Activated effector memory CD4-positive, alpha-beta T cell treated with anti-CD3 and anti-CD28 coated beads, Interleukin-2, amount 50 U/mL, for 16 hours (primary cell): ENCODE measurements at regions not wholly inside any gene's neighbourhood (a gene's known extent, or its start where the extent isn't known, plus 50 kb on each side); places are given as distances from the start of the nearest gene placed in this dataset.

ENCODE experiments used
- DNase-seq: peaks from one replicate; pipeline ENCODE4 v3.0.0-alpha.2; 2020

- DNase-seq, result no peak
Observed at GRCh38 chr2:12300019-12300602, 416.6 kb upstream of the TRIB2 start.

- no peak for DNase-seq
Observed at GRCh38 chr2:12300927-12301326, 415.8 kb upstream of the TRIB2 start.

DNA sequence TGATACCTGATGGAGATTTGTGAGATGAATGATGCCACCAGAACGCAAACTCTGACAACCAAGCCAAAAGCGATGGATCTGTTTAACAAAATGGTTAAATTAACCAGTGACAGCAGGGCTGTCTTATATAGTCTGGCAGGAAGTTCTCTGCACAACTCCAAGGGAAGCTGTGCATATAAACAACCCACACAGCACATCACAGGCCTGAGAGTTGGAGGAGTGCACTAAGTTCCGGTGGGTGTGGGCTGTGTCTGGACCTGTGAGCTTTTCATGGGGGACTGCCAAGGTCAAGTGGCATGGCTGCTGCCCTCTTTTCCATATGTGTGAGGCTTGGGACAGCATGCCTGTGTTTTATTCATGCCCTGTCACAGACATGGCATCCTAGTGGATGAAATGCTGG is 414.6 kb upstream of the TRIB2 start:
- no peak for DNase-seq

- no peak for DNase-seq
Observed at GRCh38 chr2:12302691-12303090, 414.0 kb upstream of the TRIB2 start.

DNA sequence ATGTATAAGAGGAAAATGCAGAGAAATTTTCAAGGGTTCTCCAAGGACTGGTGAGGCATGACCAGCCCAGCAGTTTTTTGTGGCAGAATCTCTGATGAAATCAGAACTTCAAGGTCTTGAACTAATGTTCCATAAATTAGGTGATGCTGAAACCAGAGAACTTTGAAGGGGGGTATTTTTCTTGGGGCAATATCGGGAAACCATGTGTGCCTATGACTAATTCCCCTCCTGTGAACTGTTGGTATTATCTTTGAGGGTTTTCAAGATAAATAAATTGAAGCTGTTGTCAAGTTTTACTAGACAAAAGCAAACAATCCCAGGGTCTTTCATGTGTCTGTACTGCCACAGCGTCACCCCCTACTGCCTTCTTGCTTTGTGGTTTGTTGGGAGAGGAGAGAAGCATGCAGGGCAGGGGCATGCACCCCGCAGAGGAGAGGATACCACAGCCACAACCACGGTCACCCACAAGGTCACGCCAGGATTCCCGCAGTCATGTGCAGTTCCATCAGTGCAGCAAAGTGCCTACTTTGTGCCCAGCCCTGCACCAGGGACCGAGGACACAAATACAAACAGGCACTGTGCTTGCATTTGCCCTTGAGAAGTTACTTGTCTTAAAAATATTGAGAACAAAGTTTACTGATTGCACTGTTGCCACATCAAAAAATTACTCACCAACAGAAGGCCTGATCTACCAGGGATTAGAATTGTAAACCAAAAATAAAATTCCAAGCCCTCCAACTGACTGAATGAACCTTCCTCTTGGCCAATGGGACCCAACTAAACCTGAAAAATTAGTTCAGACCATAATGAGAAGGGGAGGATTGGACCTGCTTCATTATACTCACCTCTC is 413.3 kb upstream of the TRIB2 start:
- no peak for DNase-seq

DNA sequence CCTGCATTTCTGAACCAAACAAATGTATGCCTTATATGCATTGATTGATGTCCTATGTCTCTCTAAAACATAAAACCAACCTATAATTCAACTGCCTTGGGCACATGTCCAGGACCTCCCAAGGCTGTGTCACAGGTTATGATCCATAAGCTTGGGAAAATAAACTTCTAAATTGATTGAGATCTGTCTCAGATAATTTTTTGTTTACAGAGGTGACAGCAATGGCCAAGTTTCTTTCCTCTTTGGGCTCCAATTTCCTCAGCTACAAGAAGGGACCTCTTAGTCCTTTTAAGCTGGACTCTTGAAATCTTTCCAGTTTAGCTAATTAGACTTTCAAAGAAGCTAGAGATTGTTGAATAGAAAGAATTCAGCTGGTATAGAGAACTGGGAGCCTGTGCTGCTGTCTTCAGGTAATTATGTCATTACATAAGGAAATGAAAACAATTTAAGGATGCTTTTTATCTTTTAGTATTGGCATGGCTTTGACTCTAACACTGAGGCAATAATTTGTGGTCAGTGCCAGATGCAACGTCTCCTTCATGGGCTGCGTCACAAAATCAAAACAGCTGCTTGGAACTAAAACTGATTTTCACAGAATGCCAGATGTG is 412.1 kb upstream of the TRIB2 start:
- no peak for DNase-seq

- no peak for DNase-seq
Observed at GRCh38 chr2:12305931-12306330, 410.8 kb upstream of the TRIB2 start.

DNA sequence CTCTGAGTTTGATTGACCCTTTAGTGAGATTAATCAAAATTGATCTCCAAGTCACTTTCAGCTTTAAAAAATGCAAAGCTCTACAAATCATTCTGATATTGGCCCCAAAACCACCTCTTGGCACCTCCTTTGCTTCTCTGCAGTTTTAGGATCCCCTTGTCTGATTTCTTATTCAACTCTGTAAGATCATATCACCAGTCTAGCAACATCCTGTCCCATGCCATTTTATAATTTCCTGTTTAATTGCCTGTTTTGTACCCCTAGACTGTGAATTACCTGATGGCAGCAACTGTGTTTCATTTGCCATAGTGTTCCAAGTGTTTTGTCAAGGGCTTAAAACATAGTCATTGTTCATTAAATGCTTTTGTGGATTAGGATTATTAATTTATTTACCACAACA is 406.3 kb upstream of the TRIB2 start:
- no peak for DNase-seq

DNA sequence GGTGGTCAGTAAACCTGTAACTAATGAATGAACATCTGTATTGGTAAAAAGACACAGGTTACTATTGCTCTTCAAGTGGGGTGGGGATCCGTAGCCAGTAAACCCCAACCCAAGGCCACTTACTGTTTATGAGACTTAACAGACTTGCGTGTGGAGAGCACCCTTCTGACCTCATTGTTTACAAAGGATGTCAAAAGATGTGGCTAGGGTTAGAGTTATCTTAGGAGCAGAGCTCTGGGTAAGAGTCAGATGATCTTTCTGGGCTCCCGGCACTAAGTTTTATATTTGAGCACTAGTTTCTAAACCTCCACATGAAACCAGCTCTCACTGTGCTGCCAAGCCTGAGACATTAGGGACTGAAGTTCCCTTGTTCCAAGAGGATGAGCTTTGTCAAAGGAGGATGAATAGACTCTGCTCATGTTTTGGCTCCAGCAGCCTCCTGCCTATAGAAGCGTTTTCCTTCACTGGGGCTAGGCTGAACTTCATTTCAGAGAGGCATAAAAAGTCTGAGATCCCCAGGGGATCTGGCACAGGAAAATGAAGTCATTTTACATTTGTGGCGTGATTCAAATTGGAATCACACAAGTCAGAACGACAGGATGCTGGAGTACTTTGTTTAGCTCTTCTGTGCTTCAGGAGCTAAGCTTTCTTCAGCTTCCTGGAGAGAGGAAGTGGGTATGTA is 403.1 kb upstream of the TRIB2 start:
- DNase-seq, result no peak

GRCh38 chr2:12314127-12314760 is 402.5 kb upstream of the TRIB2 start:
- no peak for DNase-seq

DNA sequence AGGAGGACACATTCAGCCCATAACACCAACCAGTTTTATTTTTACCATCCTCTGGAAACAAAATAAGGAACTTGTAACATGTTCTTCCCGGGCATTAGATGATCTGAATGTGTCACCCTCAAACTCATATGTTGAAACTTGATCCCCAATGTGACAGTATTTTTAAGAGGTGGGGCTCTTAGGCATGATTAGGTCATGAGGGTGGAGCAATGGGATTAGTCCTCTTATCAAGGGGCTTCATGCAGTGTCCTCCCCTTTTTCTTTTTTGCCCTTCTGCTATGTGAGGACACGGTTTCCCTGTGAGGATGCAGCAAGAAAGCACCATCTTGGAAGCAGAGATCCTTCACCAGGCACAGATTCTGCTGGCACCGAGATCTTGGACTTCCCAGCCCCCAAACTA is 401.5 kb upstream of the TRIB2 start:
- no peak for DNase-seq

DNA sequence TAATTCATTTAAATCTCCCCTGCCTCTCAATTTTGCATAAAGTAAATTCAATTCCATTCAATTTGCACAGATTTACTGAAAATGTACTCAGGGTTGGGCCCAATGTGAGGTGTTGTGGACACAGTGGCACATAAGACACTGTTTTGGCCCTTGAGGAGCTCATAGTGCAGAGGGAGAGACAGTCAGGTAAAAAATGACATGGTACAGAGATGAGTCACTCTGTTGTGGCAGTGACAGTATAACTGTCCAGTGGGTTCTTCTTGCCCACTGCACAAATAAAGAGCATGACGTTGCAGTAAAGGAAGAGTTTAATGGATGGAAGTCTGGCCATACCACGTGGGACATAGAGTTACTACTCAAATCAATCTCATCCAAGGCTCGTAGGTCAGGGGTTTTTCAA is 400.3 kb upstream of the TRIB2 start:
- no peak for DNase-seq

DNA sequence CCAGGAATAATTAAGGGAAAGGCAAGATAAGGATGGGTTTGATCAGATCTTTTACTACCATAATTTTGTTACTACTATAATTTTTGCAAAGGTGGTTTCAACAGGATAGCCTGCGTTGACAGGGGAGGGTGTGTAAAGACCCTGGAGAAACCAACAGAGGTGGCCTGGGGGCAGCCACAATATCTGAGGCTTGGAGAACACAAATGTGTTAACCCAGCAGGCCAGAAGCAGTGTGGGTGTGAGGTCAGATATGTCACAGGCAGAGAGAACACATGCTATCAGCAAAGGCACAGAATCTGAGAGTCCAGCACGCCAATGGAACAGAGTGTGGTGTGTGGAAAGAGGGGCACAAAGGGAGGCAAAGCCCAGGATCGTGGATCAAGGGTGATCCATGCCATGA is 399.4 kb upstream of the TRIB2 start:
- DNase-seq, result no peak

DNA sequence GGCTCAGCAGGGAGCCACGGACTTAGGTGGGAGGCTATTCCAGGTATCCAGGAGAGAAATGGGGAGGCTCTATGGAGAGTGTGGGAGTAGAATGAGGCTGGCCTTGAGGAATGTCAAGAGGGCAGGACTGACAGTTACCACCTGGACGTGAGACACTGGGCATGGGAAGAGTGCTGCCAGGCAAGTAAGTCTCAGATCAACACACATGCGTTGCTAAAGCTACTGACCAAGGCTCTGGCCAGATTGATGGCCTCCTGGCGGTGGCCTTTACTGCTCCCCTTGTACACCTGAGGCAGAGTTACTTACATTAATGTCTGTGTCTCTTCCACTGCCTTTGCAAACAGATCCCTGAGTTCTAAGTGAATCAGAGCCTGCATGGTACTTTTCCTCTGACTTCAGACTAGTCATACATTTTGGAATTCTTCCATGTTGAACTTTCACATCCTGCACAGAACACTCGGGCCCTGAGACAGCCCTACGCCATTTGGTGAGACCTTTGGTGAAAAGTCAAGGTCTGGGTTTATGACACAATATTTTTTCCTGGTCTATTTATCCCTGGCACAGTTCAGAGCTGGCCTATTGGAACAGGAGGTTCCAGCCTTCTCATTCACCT is 398.8 kb upstream of the TRIB2 start:
- no peak for DNase-seq

GRCh38 chr2:12318427-12319057 is 398.2 kb upstream of the TRIB2 start:
- no peak for DNase-seq

- DNase-seq, result no peak
Observed at GRCh38 chr2:12320027-12320734, 396.6 kb upstream of the TRIB2 start.

GRCh38 chr2:12320991-12321641 is 395.6 kb upstream of the TRIB2 start:
- no peak for DNase-seq

DNA sequence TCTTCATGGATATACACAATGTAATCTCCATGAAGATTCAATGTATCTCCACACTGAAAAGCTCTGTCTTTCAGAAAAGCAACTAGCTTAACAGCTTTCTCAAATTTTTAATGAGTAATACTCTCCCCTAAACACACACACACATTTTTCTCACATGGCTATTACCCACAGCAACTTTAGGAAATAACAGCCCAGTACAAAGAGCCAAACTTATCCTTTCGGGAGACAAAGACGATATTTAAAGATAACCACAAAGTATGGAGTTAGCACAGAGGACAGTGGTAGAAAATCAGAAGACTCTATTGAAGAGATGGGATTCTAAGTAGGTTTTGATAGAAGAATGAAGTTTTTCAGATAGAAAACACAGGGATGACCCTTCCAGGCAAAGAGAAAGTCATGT is 394.9 kb upstream of the TRIB2 start:
- DNase-seq, result no peak

GRCh38 chr2:12325806-12326205 is 390.9 kb upstream of the TRIB2 start:
- DNase-seq, result no peak

DNA sequence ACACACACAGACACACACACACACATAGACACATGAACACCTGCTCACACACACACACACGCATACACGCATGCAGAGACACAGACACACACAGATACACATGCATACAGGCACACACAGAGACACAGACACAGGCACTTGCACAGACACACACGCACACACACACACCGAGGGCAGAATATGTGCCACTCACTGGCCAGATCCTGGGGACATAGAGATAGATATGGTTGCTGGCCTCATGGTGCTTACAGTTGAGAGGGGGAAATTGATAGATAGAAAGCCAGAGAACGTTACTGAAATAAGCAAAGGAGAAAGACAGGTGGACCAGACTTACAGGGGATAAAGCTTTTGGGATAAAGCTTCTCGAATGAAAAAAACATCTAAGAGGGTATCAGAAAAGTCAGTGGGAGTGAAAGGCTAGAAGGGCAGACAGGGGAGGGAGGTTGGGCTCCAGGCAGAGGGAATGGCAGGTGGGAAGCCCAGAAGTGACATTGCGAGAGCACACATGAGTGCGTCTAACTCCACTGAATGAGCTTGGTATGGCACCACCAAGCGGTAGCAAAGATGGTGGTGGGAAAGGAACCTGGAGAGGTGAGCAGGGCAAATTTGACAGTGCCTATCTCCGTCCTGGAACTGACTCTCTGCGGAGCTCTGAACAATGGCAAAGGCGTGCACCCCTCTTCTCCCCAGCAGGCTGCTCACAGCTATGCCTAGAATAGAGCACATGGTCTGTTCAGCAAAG is 390.1 kb upstream of the TRIB2 start:
- DNase-seq, result no peak
